SH-SY5Y (cell line): ENCODE measurements at regions not wholly inside any gene's neighbourhood (a gene's known extent, or its start where the extent isn't known, plus 50 kb on each side); places are given as distances from the start of the nearest gene placed in this dataset.

Source experiments
- GATA2 ChIP-seq: IDR thresholded peaks from 2 replicates; pipeline ENCODE4 v1.6.1; 2011; ENCODE audit warnings: mild to moderate bottlenecking, low read depth, low read length
- GATA3 ChIP-seq: IDR thresholded peaks from 2 replicates; pipeline ENCODE4 v1.6.1; 2011; ENCODE audit warnings: low read depth, mild to moderate bottlenecking, low read length, moderate library complexity

DNA sequence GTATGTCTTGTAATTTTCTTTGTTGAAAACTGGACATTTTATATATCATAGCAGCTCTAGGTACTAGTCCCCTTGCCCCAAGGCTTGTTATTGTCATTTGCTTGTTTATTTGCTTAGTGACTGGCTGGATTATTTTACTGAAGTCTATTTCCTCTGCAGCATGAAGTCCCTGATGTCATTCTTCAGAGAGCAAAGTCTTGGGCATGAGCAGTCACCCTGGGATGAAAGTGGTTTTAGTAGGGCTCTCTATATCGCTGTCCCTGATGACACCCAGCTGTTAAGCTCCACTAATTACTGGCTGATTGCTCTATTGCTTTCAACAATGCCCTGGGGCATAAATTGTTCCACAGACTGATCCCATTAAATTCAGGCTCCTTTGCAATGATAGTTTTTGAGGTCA lies 113.5 kb upstream of the USP9X start:
- no peak for TF ChIP-seq GATA2
- no peak for TF ChIP-seq GATA3
